SHP77 (cell line): ENCODE measurements at regions not wholly inside any gene's neighbourhood (a gene's known extent, or its start where the extent isn't known, plus 50 kb on each side); places are given as distances from the start of the nearest gene placed in this dataset.
"Not testable (repeated sequence)": the region's sequence is repeated elsewhere in the genome, so short reads cannot be mapped to it uniquely, and the experiment has no call there.

Experiments
- DNase-seq, 2 experiments: peaks; one replicate each; lab custom pipeline; 2025; lab: John Stamatoyannopoulos, UW

DNA sequence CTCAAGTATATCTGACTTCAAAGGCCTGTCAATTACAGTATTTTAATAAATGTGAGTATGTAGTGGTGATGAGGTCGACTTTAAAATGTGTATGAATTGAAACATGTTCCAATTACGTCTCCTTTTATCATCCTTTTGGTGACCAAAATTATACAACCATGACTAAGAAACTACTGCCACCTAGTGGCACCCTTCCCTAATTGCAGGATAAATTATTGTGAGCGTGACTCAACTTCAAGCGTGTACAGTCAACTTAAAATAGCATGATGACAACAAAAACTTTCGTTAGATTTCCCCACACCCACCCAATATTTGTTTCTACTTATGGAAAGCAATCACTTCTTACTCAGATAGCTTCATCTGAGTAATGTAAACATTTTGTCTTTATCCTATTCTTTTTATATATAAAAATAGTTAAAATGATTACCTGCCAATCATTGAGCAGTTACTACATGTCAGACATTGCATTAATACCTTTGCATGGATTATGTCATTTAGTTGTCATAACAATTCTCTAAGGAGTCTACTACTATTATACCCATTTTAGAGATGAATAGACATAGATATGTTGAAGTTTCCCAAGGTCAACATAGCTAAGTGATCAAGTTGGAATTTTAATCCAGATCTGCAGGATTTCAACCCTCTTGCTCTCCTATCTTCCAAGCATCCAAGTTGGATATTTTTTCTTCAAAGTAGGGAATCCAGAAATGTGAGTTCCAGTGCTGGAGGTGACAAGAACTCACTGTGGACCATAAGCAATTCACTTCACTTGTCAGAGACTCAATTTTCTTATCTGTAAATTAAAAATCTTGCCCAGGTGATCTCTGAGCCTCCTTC is 106.0 kb downstream of the MEX3B start:
- DNase-seq, result peak; percentile 24 to 42

DNA sequence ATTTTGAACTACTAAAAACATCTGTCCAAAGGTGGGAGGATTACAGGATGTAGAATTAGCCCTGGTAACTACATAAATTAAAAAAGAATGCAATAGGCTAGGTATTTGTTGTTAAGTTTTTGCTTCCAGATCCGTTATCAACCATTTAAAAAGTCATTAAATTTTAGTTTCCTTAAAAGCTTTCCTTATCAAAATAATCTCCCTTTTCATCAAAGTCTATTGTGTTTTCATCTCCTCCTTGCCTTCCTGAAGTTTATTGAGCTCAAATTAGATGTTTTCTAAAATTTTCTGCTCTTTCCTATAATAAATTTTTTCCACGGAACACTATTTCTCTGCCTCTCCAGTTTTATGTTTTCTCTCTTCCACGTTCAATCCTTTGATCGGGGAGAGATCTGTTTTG is 108.6 kb downstream of the MEX3B start:
- no peak for DNase-seq

DNA sequence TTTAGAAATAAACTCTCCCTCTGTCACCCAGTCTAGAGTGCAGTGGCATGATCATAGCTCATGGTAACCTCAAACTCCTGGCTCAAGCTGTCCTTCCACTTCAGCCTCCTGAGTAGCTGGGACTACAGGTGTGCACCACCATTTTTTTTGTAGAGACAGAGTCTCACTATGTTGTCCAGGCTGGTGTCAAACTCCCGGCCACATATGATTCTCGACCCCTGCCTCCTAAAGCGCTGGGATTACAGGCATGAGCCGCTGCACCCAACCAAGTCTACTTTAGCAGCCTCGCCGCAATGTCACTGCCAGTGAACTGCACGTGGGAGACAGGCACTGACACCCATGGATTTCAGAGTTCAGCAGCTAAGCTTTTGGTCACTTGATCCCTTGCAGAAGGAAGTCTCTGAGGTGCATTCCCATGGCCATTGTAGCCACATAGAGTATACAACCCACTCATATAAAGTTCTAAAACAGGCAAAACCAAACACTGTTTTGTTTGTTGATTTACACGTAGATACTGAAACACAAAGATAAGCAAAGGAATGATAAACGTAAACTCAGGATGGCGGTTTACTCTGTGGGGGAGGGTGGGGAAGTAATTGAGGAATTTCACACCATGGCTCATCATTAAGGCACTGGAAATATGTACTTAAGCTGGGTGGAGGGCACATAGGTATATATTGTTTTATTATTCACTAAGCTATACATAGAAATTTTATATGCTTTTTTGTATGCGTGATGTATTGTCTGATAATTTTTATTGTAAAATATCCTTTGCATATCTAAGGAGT is 115.0 kb downstream of the MEX3B start:
- no peak for DNase-seq

DNA sequence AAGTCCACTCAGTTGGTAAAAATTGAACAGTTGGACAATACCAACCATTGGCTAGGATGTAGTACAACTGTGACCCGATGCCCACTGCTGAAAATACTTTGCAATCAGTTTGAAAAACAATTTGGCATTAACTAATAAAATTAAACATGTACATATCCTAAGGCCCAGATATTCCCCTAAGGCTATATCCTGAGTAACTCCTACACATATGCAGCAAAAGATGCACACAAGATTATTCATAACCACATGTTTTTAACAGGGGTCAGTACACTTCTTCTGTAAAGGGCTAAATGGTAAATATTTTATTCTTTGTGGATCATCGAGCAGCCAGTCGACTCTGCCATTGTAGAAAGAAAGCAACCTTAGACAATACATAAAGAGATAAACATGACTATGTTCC is 116.3 kb downstream of the MEX3B start:
- DNase-seq, result no peak

DNA sequence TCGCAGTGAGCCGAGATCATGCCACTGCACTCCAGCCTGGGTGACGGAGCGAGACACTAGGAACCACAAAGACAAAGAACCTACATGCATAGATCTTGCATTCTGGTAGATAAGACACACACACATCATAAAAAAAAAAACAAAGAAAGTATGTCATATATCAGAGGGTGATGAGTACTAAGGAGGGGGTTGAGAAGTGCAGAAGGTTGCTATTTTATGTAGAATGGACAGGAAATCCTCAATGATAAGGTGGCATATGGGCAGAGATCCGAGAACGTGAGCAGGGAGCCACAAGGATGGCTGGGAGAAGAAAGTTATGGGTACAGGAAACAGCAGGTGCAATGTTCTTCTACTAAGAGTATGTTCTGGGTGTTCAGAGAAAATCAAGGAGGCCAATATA is 118.8 kb downstream of the MEX3B start:
- DNase-seq, result no peak

DNA sequence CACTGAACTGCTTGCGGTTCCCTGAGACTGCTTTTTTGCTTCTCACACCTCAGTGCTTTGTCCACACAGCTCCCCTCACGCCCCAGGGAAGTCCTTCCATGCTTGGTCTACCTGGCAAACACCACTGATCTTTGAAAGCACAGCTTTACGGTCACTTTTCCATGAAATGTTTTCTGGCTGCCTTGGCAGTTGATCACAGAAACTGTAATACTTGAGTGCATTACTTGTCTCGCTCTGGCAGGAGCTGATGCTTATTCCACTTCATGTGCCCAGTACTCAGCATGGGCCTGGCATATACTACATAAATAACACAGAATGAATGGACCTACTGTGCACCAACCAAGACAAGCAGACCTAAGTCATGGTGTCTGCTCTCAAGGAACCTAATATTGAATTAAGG is 121.1 kb downstream of the MEX3B start:
- DNase-seq, result no peak

DNA sequence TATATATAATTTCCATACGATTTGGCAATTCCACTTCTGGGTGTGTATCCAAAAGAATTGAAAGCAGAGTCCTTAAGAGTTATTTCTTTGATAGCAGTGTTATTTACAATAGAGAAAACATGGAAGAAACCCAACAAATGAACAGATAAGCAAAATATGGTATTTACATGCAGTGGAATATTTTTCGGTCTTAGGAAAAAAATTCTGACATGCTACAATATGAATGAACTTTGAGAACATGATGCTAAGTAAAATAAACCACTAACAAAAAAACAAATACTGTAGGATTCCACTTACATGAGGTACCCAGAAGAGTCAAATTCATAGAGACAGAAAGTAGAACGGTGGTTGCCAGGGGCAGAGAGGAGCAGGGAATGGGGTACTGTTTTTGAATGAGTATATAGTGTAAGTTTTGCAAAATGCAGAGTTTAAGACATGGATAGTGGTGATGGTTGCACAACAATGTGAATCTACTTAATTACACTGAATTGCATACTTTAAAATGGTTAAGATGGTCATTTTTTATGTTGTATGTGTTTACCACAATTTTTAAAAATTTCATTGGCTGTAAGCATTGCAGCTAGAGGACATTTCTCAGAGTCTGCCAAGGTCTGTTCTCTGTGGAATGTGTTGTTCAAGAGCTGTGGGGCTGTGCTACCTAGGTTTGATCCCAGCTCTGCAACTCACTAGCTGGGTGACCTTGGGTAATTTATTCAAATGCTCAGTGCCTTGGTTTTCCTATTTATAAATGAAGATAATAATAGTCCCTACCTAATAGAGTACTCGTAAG is 122.1 kb downstream of the MEX3B start:
- no peak for DNase-seq

DNA sequence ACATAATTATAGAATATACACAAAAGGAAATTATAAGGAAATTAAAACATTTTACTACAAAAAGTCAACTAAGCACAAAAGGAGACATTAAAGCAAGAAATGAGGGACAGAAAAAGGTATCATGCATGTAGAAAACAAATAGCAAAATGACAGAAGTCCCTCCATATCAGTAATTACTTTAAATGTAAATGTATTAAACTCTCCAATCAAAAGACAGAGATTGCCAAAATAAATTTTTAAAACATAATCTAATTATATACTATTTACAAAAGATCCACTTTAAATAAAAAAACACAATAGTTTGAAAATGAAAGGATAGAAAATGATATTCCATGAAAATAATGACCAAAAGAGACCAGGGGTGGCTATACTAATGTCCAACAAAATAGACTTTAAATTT is 123.7 kb downstream of the MEX3B start:
- no peak for DNase-seq

DNA sequence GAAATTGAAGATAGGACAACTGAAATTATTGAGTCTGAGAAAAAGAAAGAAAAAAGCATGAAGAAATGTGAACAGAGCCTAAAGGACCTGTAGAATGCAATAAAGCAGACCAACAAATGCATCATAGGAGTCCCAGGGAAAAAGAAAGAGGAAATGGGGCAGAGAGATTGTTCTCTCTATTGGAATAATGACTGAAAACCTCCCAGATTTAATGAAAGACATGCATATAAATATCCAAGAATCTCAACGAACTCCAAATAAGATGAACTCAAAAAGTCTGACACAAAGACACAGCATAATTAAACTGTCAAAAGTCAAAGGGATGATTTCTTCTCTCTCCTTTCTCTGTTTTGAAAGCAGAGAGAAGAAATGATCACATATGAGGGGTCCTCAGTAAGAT is 124.7 kb downstream of the MEX3B start:
- no peak for DNase-seq

DNA sequence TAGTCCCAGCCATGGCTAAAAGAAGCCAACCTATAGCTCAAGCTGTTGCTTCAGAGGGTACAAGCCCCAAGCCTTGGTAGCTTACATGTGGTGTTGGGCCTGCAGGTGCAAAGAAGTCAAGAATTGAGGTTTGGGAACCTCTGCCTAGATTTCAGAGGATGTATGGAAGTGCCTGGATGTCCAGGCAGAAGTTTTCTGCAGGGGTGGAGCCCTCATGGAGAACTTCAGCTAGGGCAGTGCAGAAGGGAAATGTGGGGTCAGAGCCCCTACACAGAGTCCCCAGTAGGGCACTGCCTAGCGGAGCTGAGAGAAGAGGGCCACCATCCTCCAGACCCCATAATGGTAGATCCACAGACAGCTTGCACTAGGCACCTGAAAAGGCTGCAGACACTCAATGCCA is 127.1 kb downstream of the MEX3B start:
- not testable (repeated sequence) for DNase-seq

DNA sequence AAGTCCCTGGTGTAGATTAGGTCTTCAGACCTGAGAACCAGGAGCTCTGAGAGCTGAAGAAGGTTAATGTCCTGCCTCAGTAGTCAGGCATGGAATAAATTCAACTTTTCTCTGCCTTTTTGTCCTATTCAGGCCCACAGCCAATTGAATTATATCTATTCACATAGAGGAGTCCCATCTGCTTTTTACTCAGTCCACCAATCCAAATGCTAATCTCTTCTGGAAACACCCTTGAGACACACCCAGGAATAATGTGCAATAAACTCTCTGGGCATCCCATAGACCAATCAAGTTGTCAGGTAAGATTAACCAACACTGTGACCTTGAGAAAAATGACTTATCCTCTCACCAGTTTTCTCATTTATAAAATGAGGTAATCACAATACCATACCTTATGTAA is 129.4 kb downstream of the MEX3B start:
- no peak for DNase-seq

DNA sequence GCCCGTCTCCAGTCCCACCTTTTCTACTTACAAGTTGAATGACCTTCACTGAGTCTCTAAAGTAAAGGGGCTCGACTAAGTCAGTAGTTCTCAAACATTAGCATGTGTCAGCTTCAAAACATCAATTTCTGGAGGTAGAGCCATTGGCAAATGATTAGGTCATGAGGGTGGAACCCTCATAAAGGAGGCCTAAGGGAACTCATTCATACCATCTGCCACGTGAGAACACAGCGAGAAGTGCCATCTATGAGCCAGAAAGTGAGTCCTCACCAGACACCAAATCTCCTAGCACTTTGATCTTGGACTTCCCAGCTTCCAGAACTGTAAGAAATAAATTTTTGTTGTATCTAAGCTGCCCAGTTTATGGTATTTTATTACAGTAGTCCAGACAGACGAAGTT is 129.8 kb downstream of the MEX3B start:
- DNase-seq, result no peak

DNA sequence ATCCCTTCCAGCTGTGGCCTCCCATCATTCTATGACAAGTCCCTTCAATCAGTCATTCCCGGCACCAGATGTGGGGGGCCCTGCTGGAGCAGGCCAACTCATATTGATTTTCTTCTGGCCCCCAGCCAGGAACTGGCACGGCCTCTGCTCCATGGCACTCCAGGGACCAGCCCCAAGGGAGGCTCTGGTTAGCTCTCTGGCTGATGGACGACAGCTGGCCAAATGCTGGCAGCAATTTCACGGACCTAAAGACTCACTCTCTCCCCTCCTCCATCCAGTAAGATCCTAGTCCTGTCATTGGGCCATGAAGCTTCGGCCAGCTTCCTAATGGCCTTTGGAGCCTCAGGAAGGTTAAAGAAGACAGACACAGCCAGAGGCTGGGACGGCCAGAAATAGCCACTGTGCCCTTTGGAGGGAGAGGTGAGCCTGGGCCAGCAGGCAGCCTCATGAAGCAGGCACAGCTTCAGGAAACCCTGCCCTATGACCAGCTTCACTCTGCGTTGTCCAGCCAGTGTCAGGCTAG is 131.0 kb downstream of the MEX3B start:
- peak; percentile 28 to 58 for DNase-seq

DNA sequence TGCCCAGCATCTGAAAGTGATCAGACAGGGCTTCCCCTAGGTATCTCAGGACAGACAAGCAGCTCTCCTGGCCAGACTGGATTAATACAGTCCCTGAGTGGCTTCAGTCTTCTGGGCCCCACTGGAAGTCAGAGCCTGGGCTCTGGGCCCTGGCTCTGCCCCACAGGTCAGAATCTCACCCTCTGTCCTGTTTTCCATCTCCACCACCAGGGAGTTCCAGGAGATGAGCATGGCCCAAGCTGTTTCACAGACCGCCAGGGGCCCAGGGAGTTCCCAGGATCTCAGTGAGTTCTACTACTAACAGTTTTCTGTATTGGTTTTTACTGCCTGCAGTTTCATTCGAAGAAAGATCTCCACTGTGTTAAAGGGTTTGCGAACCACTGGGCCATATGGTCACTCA is 131.5 kb downstream of the MEX3B start:
- DNase-seq, result no peak

DNA sequence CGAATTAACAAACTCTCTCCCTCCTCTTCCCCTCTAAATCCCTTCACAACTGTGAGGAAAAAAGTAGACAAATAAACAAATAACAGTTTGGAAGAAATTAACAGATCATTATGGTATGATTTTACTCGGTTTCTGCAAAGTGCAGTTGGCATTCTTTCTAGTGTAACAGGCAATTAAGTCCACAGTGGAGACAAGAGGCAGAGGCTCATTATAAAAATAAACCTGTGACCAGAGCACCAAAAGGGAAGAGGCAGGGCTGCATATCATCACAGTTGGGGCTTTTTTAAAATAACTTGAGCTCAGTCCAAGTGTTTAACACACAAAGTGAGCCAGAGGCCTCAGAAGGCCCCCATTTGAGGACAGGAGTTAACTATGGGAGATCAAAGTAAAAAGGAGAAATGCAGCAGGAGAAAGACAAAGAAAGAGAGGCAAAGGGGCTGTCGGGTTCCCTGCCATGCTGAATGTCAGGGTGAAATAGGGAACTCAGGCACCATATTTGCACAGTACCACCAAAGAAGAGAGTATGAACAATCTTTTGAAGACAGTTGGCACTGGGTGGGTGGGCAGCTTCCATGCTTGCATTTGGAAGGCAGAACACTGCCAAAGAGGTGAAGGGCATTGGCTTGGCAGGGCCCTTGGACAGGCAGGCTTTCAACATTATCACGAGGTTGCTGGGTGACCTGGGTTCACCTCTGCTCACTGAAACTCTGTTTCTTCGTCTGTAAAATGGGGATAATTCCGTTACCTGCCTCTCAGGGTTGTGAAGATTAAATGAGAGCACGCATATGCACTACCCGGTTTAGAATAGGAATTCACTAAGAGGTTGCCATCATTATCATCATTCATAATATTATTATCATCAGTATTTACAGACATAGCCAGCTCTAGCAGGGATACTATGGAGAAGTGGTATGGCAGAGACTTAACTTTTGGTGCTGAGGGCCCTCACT is 134.5 kb downstream of the MEX3B start:
- DNase-seq, result no peak

DNA sequence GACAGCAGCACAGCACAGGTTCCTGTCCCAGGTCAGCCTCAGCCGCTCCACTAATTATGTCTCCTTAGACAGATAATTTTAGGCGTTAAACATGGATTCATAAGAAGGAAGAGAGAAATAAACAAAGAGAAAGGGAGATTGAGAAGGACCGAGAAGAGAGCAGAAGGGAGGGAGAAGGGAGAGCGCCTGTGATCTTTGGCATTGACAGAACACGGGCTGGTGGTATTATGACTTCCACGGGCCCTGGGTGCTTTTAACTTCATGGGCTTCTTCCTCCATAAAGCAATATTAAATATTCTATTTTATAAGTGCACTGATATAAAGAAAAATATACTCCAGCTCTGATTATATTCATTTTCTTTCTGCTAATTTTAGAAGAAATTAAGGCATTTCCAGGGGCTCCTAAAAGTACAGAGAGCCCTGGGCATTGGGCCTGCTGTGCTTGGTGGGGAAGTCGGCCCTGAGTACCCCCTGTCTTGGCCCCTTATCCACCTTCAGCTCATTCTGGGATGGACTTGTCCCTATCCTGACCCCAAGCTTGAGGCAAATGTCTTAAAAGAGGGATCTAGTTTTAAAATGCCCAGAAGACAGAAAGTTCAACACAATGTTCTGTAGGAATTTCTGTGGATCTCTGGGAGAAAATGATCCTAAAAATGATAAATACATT is 135.3 kb downstream of the MEX3B start:
- no peak for DNase-seq

DNA sequence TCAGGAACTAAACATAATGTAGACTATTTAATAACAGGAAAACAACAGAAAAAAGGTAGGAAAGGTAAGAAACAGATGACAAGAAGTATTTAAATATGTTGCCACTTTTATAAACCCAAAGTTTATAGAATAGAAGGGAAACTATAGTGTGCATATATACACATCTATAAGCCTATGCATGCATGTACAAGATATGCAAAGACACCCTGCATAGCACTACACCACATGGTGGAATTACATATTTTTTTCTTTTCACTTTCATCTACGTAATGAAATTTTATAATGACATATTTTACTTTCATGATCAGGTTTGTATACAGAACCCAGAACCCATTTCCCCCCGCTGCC is 136.8 kb downstream of the MEX3B start:
- DNase-seq, result no peak

DNA sequence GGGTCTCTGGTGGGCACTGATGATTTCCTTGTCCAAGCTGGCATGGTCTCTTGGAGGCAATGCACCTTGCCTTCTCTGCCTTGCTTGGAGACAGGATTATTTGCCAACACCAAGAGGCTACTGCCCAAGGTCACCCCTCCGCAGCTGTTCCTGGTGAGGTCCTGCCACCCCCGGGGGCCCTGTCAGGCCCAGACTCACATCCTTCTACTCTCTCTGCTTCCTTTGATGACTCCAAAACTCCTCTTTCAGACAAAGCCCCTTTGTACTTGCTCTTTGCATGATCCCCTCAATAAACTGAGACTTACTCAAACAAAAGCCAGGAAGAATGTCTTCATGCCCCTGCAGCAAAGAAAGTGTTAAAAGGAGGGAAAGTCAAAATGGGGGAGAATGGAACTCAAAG is 137.7 kb downstream of the MEX3B start:
- DNase-seq, result no peak

DNA sequence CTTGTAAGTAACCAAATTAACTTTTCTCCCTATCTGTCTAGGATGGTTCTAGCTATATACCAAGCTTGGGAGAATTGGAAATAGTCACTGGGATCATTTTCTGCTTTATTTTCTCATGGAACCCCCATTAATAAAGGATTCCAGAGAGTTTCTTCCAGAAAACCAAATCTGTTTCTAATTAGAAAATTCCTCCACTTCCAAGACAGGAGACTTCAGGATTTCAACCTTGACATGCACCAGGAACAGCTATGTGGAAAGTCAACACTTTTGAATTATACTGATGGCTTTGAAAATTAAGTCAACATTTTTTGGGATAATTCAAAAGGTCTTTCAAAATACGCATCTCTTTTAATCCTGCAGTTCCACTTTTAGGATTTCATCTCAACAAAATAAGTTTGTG is 138.3 kb downstream of the MEX3B start:
- DNase-seq, result no peak

DNA sequence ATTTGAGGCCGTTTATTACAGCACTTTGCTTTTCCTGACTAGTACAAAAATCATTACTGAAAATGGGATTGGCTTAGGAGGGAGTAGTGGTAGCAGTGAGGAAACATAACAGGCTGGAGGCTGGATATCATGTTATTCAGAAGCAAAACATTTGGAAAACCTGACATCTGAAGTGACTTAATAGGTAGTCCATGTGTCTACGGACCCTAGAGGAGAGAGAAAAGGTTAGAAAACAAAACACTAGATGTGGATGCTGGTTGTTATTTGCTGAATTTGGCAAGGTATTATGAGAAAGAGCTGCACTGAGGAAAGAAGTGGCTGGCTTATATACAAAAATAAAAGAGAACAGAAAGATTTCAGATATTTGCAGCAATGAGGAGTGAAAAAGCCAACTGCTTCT is 139.9 kb downstream of the MEX3B start:
- no peak for DNase-seq

DNA sequence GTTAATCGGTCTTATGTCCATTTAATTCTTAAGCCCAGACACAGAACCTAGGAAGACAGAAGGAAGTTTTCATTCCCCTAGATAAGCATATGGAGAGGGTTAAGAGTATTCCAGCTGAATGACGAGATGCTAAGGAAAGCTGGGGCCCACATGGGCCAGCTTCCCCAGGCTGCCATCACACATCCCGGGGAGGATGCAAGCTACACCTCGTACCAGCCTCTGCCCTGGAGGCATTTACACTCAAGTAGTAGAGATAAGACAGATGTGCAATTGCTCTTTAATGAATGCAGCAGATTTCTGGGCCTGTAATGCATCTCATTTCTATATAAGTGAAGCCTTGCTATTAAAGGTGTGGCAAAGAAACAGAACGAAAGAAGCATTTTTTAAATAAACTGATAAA is 144.5 kb downstream of the MEX3B start:
- DNase-seq, result no peak
